Neuronal stem cell (in vitro differentiated cells): ENCODE measurements at regions not wholly inside any gene's neighbourhood (a gene's known extent, or its start where the extent isn't known, plus 50 kb on each side); places are given as distances from the start of the nearest gene placed in this dataset.

Source experiments
- DNase-seq: peaks from one replicate; pipeline ENCODE4 v3.0.0-alpha.2; 2013; ENCODE audit warnings: low spot score
- H2AFZ ChIP-seq: one replicate; pipeline ENCODE4 v1.6.1; 2013; ENCODE audit warnings: mild to moderate bottlenecking, low read length, inconsistent platforms
- H2AK5ac ChIP-seq: 2 replicates; pipeline ENCODE4 v1.6.1; 2013; ENCODE audit warnings: low read depth, mild to moderate bottlenecking, inconsistent platforms, low read length, moderate library complexity, mixed read lengths
- H2BK120ac ChIP-seq: 2 replicates; pipeline ENCODE4 v1.6.1; 2013; ENCODE audit warnings: low read depth, mild to moderate bottlenecking, inconsistent platforms, low read length, moderate library complexity, mixed read lengths
- H2BK12ac ChIP-seq: one replicate; pipeline ENCODE4 v1.6.1; 2013; ENCODE audit warnings: low read length, inconsistent platforms
- H2BK15ac ChIP-seq: 2 replicates; pipeline ENCODE4 v1.6.1; 2013; ENCODE audit warnings: mild to moderate bottlenecking, low read length, inconsistent platforms, mixed read lengths
- H2BK5ac ChIP-seq: one replicate; pipeline ENCODE4 v1.6.1; 2013; ENCODE audit warnings: inconsistent platforms, mild to moderate bottlenecking, low read length, moderate library complexity
- H3K14ac ChIP-seq: one replicate; pipeline ENCODE4 v1.6.1; 2013; ENCODE audit warnings: low read length, inconsistent platforms
- H3K18ac ChIP-seq: 2 replicates; pipeline ENCODE4 v1.6.1; 2013; ENCODE audit warnings: low read length, inconsistent platforms
- H3K23ac ChIP-seq: 2 replicates; pipeline ENCODE4 v1.6.1; 2013; ENCODE audit warnings: low read depth, mild to moderate bottlenecking, mixed read lengths, low read length, inconsistent platforms; ENCODE audit not compliant: poor library complexity
- H3K27ac ChIP-seq: replicated peaks from 3 replicates; pipeline ENCODE4 v1.5.1; 2013; ENCODE audit warnings: low read length, inconsistent platforms
- H3K27me3 ChIP-seq, 3 experiments: 2 replicates each; pipeline ENCODE4 v1.6.1; 2013; ENCODE audit warnings: low read length in 3 of 3, mild to moderate bottlenecking in 2 of 3, inconsistent platforms in 1 of 3, low read depth in 1 of 3, mixed read lengths in 1 of 3, moderate library complexity in 1 of 3; ENCODE audit not compliant: control insufficient read depth in 3 of 3, insufficient read depth in 3 of 3
- H3K36me3 ChIP-seq, 2 donors: replicated peaks in 1 of 2; 2 replicates each; pipeline ENCODE4 v1.6.1; 2013; ENCODE audit warnings: low read length in 2 of 2; ENCODE audit not compliant: control insufficient read depth in 2 of 2, insufficient read depth in 2 of 2
- H3K4ac ChIP-seq: 2 replicates; pipeline ENCODE4 v1.6.1; 2013; ENCODE audit warnings: inconsistent platforms, mild to moderate bottlenecking, low read length, moderate library complexity
- H3K4me1 ChIP-seq, 2 donors: 1 replicate in 1 of 2; 2 replicates in 1 of 2; pipeline ENCODE4 v1.6.1; 2013; ENCODE audit warnings: low read length in 2 of 2, low read depth in 1 of 2; ENCODE audit not compliant: control insufficient read depth in 2 of 2, insufficient read depth in 1 of 2
- H3K4me2 ChIP-seq: one replicate; pipeline ENCODE4 v1.6.1; 2013; ENCODE audit warnings: mild to moderate bottlenecking, low read length, inconsistent platforms; ENCODE audit not compliant: insufficient read depth, poor library complexity, severe bottlenecking
- H3K4me3 ChIP-seq, 2 donors: 2 replicates each; pipeline ENCODE4 v1.5.1; 2013; ENCODE audit warnings: low read length in 2 of 2, mild to moderate bottlenecking in 2 of 2, inconsistent platforms in 1 of 2, moderate library complexity in 1 of 2
- H3K79me1 ChIP-seq: one replicate; pipeline ENCODE4 v1.6.1; 2013; ENCODE audit warnings: low read depth, mild to moderate bottlenecking, inconsistent platforms, low read length, moderate library complexity
- H3K9ac ChIP-seq: one replicate; pipeline ENCODE4 v1.6.1; 2013; ENCODE audit warnings: mild to moderate bottlenecking, low read depth, low read length, inconsistent platforms; ENCODE audit not compliant: poor library complexity
- H3K9me3 ChIP-seq, 2 donors: replicated peaks in 1 of 2; 2 replicates each; pipeline versions ENCODE3 to v1.6.1; 2013; ENCODE audit warnings: low read length in 2 of 2, mild to moderate bottlenecking in 2 of 2, inconsistent platforms in 1 of 2, low read depth in 1 of 2, mixed read lengths in 1 of 2, moderate library complexity in 1 of 2; ENCODE audit not compliant: control insufficient read depth in 2 of 2, insufficient read depth in 1 of 2
- H4K8ac ChIP-seq: one replicate; pipeline ENCODE4 v1.6.1; 2013; ENCODE audit warnings: low read depth, mild to moderate bottlenecking, inconsistent platforms, low read length, moderate library complexity
- H4K91ac ChIP-seq: one replicate; pipeline ENCODE4 v1.6.1; 2013; ENCODE audit warnings: low read length, low read depth, mild to moderate bottlenecking, inconsistent platforms; ENCODE audit not compliant: poor library complexity
- WGBS, 2 donors: extraction: QIAGEN DNeasy Blood & Tissue Kit; methylation state at CpG; one replicate each; pipeline ENCODE4 v1.1.7; 2013; ENCODE audit warnings: missing lambda C conversion rate in 2 of 2, mixed read lengths in 1 of 2; ENCODE audit not compliant: insufficient read length in 2 of 2, insufficient replicate concordance in 1 of 2; ENCODE audit errors: extremely low coverage in 2 of 2; 5-methylcytosine and 5-hydroxymethylcytosine counted together

- Histone ChIP-seq H4K91ac (no peak overlapping the region), H3K14ac (no peak overlapping the region), H3K9me3 (peaks cover 0 to 3% of the 10 kb centered on the region in 2 donors), H2AK5ac (no peak overlapping the region), H3K4me3 (no peak overlapping the region), H3K27me3 (no peaks in the 10 kb centered on the region), H3K4ac (no peak overlapping the region), H2AFZ (no peak overlapping the region), H2BK15ac (no peak overlapping the region), H2BK12ac (no peak overlapping the region), H3K23ac (no peak overlapping the region), H3K27ac (no peak overlapping the region), H3K79me1 (no peaks in the 10 kb centered on the region), H3K18ac (no peak overlapping the region), H3K4me1 (no peaks in the 10 kb centered on the region), H3K4me2 (no peak overlapping the region), H3K36me3 (no peaks in the 10 kb centered on the region), H2BK5ac (no peak overlapping the region), H2BK120ac (no peak overlapping the region), H3K9ac (no peak overlapping the region), H4K8ac (no peak overlapping the region)
- no peak for DNase-seq
- no CpG with 5 or more reads among the region's 2 CpGs for WGBS, 2 donors
These were observed 1381.4 kb upstream of the IGFBP7 start for GRCh38 chr4:58491620-58492019.

GRCh38 chr4:58477950-58478349 is 1367.8 kb upstream of the IGFBP7 start:
- no CpG with 5 or more reads among the region's 1 CpG for WGBS, 2 donors
- Histone ChIP-seq H3K18ac (no peak overlapping the region), H3K79me1 (no peaks in the 10 kb centered on the region)

GRCh38 chr4:58477513-58477912 is 1367.3 kb upstream of the IGFBP7 start:
- no peak overlapping the region for H2BK12ac ChIP-seq
- H3K9ac ChIP-seq, result no peak overlapping the region
- no peak overlapping the region for H4K8ac ChIP-seq
- H3K14ac ChIP-seq, result no peak overlapping the region
- H3K27ac ChIP-seq, result no peak overlapping the region
- H2AFZ ChIP-seq, result no peak overlapping the region
- H3K9me3 ChIP-seq, result no peaks in the 10 kb centered on the region
- H3K36me3 ChIP-seq, result no peaks in the 10 kb centered on the region
- no peak overlapping the region for H3K18ac ChIP-seq
- no peak overlapping the region for H4K91ac ChIP-seq
- no peaks in the 10 kb centered on the region for H3K79me1 ChIP-seq
- no peaks in the 10 kb centered on the region for H3K4me1 ChIP-seq
- no peak overlapping the region for H3K23ac ChIP-seq
- H3K4ac ChIP-seq, result no peak overlapping the region
- no peak overlapping the region for H2BK5ac ChIP-seq
- no peak overlapping the region for H2BK120ac ChIP-seq
- no peak overlapping the region for H3K4me3 ChIP-seq
- DNase-seq, result no peak
- H2AK5ac ChIP-seq, result no peak overlapping the region
- H3K4me2 ChIP-seq, result no peak overlapping the region
- WGBS, 2 donors, result no CpG with 5 or more reads among the region's 3 CpGs
- no peaks in the 10 kb centered on the region for H3K27me3 ChIP-seq
- no peak overlapping the region for H2BK15ac ChIP-seq

More at GRCh38 chr4:58477950-58478349, 1367.8 kb upstream of the IGFBP7 start:
- no peak overlapping the region for H2BK120ac ChIP-seq
- no peaks in the 10 kb centered on the region for H3K36me3 ChIP-seq
- DNase-seq, result no peak
- H3K9me3 ChIP-seq, result no peaks in the 10 kb centered on the region
- no peak overlapping the region for H2BK12ac ChIP-seq
- H3K4me1 ChIP-seq, result no peaks in the 10 kb centered on the region
- H2BK15ac ChIP-seq, result no peak overlapping the region
- H4K91ac ChIP-seq, result no peak overlapping the region
- no peak overlapping the region for H3K27ac ChIP-seq
- no peak overlapping the region for H2BK5ac ChIP-seq
- H3K27me3 ChIP-seq, result no peaks in the 10 kb centered on the region
- H3K9ac ChIP-seq, result no peak overlapping the region
- no peak overlapping the region for H3K4me3 ChIP-seq
- no peak overlapping the region for H3K23ac ChIP-seq
- no peak overlapping the region for H3K4me2 ChIP-seq
- H4K8ac ChIP-seq, result no peak overlapping the region
- H3K14ac ChIP-seq, result no peak overlapping the region
- H2AK5ac ChIP-seq, result no peak overlapping the region
- H3K4ac ChIP-seq, result no peak overlapping the region
- H2AFZ ChIP-seq, result no peak overlapping the region

- Histone ChIP-seq H3K23ac (no peak overlapping the region), H3K9me3 (no peaks in the 10 kb centered on the region), H3K14ac (no peak overlapping the region), H3K4me3 (no peak overlapping the region), H2BK15ac (no peak overlapping the region), H2BK5ac (no peak overlapping the region), H3K4me1 (no peaks in the 10 kb centered on the region), H2BK120ac (no peak overlapping the region), H3K79me1 (no peaks in the 10 kb centered on the region), H4K91ac (no peak overlapping the region), H3K9ac (no peak overlapping the region), H4K8ac (no peak overlapping the region), H3K36me3 (no peaks in the 10 kb centered on the region), H3K18ac (no peak overlapping the region), H3K27ac (no peak overlapping the region), H3K4ac (no peak overlapping the region), H3K27me3 (no peaks in the 10 kb centered on the region), H3K4me2 (no peak overlapping the region), H2AK5ac (no peak overlapping the region), H2BK12ac (no peak overlapping the region), H2AFZ (no peak overlapping the region)
- no peak for DNase-seq
- WGBS, 2 donors, result no CpG with 5 or more reads among the region's 2 CpGs
These were observed 1364.9 kb upstream of the IGFBP7 start for GRCh38 chr4:58475097-58475496.
